Esophagus squamous epithelium (tissue), 4 donors: ENCODE measurements at regions not wholly inside any gene's neighbourhood (a gene's known extent, or its start where the extent isn't known, plus 50 kb on each side); places are given as distances from the start of the nearest gene placed in this dataset.

Experiments
- CTCF ChIP-seq, 6 experiments: fragments of 450-650 bp in 4 of 6; fragments of 200-600 bp in 2 of 6; sonication (generic) in 2 of 6; IDR thresholded peaks; one replicate each; pipeline ENCODE4 v1.5.1; 2016 to 2019; ENCODE audit warnings: antibody characterized with exemption in 6 of 6, mild to moderate bottlenecking in 4 of 6, moderate library complexity in 4 of 6
- POLR2A ChIP-seq, 4 donors: fragments of 450-650 bp; IDR thresholded peaks; one replicate each; pipeline ENCODE4 v1.6.1; 2017; ENCODE audit warnings: antibody characterized with exemption in 4 of 4, mild to moderate bottlenecking in 4 of 4, moderate library complexity in 3 of 4

GRCh38 chr10:124287791-124288190 lies 130.9 kb downstream of the OAT start:
- TF ChIP-seq CTCF (IDR thresholded peaks at IDR 0.05) (no peak), POLR2A (IDR thresholded peaks at IDR 0.05) (no peak)
